Lung (tissue), 11 donors: ENCODE measurements at regions not wholly inside any gene's neighbourhood (a gene's known extent, or its start where the extent isn't known, plus 50 kb on each side); places are given as distances from the start of the nearest gene placed in this dataset.
A peak's percentile ranks its signal among the peaks of the same experiment; 100 is the strongest.

Experiments
- ATAC-seq: fragments of 200-7000 bp; cut with Tn5 transposase; one replicate; pipeline ENCODE4 v1.9.1; 2020; ENCODE audit warnings: moderate number of reproducible peaks; ENCODE audit not compliant: insufficient read depth, low FRiP score
- DNase-seq, 3 donors: peaks; one replicate each; pipeline ENCODE4 v3.0.0-alpha.2; 2013 to 2017
- H3K27ac ChIP-seq, 2 donors: one replicate each; pipeline ENCODE4 v1.5.1; 2013; ENCODE audit warnings: mild to moderate bottlenecking in 2 of 2, moderate library complexity in 2 of 2, control low read depth in 1 of 2, inconsistent platforms in 1 of 2, low read depth in 1 of 2, low read length in 1 of 2
- H3K27me3 ChIP-seq, 3 donors: one replicate each; pipeline ENCODE4 v1.5.1; 2013; ENCODE audit warnings: low read length in 2 of 3; ENCODE audit not compliant: control insufficient read depth in 3 of 3, insufficient read depth in 3 of 3
- H3K36me3 ChIP-seq, 4 donors: one replicate each; pipeline ENCODE4 v1.5.1; 2013; ENCODE audit warnings: low read length in 4 of 4, mild to moderate bottlenecking in 1 of 4, moderate library complexity in 1 of 4; ENCODE audit not compliant: control insufficient read depth in 4 of 4, insufficient read depth in 4 of 4
- H3K4me1 ChIP-seq, 5 donors: one replicate each; pipeline ENCODE4 v1.5.1; 2013; ENCODE audit warnings: low read length in 5 of 5, mild to moderate bottlenecking in 2 of 5, moderate library complexity in 1 of 5; ENCODE audit not compliant: control insufficient read depth in 5 of 5, insufficient read depth in 5 of 5
- H3K4me3 ChIP-seq: one replicate; pipeline ENCODE4 v1.5.1; 2013; ENCODE audit warnings: mild to moderate bottlenecking, control low read depth, moderate library complexity
- H3K9ac ChIP-seq, 2 donors: one replicate each; pipeline ENCODE4 v1.5.1; 2013; ENCODE audit warnings: low read length in 2 of 2, control low read depth in 1 of 2; ENCODE audit not compliant: insufficient read depth in 1 of 2
- H3K9me3 ChIP-seq, 4 donors: one replicate each; pipeline ENCODE4 v1.5.1; 2013; ENCODE audit warnings: low read length in 3 of 4, mild to moderate bottlenecking in 1 of 4, moderate library complexity in 1 of 4; ENCODE audit not compliant: control insufficient read depth in 4 of 4, insufficient read depth in 3 of 4
- WGBS, 2 donors: extraction: QIAGEN DNeasy Blood & Tissue Kit; methylation state at CpG; one replicate each; pipeline ENCODE4 v1.1.7; 2013; 5-methylcytosine and 5-hydroxymethylcytosine counted together
- TF ChIP-seq, protein P1 (sequence below): IDR thresholded peaks from 2 replicates; pipeline ENCODE4 v1.5.1; 2012; ENCODE audit warnings: mild to moderate bottlenecking; ENCODE audit errors: control extremely low read depth, extremely low read depth
- donor health status: control.
- donor health status: control.
- donor health status: Bipolar disorder and iron deficiency.
- donor health status: healthy.
- donor health status: DM: yes; HTN: yes; CAD: no.

DNA sequence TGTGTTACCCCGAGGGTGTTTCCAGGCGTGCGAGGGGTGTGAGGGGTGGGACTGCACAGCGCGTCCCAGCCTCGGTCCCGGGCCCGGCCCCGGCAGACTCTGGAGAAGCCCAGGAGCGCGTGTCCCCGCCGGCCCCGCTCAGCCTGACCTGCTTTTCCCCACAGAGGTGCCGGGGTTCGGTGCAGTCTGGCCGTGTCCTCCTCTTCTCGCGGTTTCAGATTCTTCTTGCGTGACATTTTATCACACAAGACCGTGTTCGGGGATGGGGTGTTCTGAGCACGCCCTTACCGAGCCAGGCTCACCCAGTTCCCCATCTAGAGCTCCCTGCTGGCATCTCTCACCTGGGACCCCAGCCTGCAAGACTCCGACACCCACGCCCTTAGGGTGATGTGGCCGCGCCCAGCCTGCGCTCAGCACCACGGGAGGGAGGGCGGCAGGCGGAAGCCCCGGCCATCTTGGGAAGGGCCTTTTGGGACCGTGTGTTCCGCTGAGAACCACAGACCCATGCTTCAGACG lies 775.6 kb downstream of the BRD1 start:
- Histone ChIP-seq H3K27me3 (peaks cover 0 to 18% (median 2%) of the 10 kb centered on the region in 3 donors), H3K27ac (no peak overlapping the region), H3K4me3 (no peak overlapping the region), H3K36me3 (no peaks in the 10 kb centered on the region), H3K9ac (no peak overlapping the region), H3K9me3 (no peaks in the 10 kb centered on the region), H3K4me1 (no peaks in the 10 kb centered on the region)
- DNase-seq, result peak in 2 of 3 donors; percentile 48 to 51
- TF ChIP-seq, protein P1, sequence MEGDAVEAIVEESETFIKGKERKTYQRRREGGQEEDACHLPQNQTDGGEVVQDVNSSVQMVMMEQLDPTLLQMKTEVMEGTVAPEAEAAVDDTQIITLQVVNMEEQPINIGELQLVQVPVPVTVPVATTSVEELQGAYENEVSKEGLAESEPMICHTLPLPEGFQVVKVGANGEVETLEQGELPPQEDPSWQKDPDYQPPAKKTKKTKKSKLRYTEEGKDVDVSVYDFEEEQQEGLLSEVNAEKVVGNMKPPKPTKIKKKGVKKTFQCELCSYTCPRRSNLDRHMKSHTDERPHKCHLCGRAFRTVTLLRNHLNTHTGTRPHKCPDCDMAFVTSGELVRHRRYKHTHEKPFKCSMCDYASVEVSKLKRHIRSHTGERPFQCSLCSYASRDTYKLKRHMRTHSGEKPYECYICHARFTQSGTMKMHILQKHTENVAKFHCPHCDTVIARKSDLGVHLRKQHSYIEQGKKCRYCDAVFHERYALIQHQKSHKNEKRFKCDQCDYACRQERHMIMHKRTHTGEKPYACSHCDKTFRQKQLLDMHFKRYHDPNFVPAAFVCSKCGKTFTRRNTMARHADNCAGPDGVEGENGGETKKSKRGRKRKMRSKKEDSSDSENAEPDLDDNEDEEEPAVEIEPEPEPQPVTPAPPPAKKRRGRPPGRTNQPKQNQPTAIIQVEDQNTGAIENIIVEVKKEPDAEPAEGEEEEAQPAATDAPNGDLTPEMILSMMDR, result no peak
- WGBS, 2 donors, result 53 to 60% methylated on average over 36 of the region's 36 CpGs
- peak; percentile 58 for ATAC-seq

DNA sequence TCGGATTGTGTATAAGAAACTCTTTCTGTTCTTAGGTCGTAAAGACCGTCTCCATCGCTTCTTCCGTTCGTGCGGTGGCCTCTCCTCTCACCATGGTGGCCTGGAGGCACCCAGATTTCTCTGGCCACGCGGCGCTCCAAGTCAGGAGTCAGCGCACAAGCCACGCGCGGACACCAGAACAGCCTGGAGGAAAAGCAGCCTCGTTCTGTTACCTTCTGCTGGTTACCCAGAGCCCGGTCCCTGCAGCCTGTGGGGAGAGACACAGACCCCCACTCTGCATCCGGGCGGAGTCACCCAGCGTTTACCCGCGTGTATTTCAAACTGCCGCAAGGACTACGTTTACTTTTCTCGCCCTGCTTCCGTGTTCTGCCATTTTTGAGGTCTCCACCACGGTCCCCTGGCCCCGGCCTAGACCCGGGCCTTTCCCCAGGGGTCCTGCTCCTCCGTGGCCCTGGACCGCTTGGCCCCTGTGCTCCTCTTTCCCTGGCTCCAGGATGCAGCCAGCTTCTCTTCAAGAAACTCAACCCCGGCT lies 776.1 kb downstream of the BRD1 start:
- Histone ChIP-seq H3K9ac (no peak overlapping the region), H3K4me1 (no peaks in the 10 kb centered on the region)

DNA sequence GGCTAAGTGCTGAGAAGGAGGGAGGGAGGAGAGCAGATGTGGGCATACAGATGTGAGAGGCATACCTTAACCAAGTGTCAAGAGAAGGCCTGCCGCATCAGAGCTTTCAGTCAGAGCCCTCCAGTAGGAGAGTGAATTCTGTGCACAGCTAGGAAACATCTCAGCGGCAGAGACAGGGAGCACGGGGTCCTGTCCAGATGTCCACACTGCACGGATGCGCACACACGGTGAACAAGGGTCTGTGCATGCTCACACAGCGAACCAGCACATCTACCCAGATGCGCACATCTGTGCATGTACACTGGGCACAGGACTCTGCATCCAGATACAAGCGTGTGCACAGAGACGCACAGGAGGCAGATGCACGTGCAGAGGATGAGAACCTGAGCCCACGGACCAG lies 778.0 kb downstream of the BRD1 start:
- 90 to 95% methylated on average over 12 of the region's 12 CpGs for WGBS, 2 donors
- H3K4me1 ChIP-seq, result no peaks in the 10 kb centered on the region
- peaks cover 0 to 16% (median 2%) of the 10 kb centered on the region in 3 donors for H3K27me3 ChIP-seq
- no peaks in the 10 kb centered on the region for H3K36me3 ChIP-seq
- no peak for DNase-seq
- no peak for ATAC-seq
- H3K27ac ChIP-seq, result no peak overlapping the region
- no peaks in the 10 kb centered on the region for H3K9me3 ChIP-seq
- no peak overlapping the region for H3K9ac ChIP-seq
- H3K4me3 ChIP-seq, result no peak overlapping the region
- TF ChIP-seq, protein P1, result no peak

More for the DNA sequence above, 776.1 kb downstream of the BRD1 start:
- Histone ChIP-seq H3K36me3 (no peaks in the 10 kb centered on the region), H3K4me3 (no peak overlapping the region), H3K9me3 (no peaks in the 10 kb centered on the region), H3K27me3 (peaks cover 0 to 18% (median 2%) of the 10 kb centered on the region in 3 donors), H3K27ac (no peak overlapping the region)
- ATAC-seq (no peak), DNase-seq (no peak)
- WGBS, 2 donors, result 81 to 84% methylated on average over 31 of the region's 31 CpGs
- TF ChIP-seq, protein P1, result no peak

DNA sequence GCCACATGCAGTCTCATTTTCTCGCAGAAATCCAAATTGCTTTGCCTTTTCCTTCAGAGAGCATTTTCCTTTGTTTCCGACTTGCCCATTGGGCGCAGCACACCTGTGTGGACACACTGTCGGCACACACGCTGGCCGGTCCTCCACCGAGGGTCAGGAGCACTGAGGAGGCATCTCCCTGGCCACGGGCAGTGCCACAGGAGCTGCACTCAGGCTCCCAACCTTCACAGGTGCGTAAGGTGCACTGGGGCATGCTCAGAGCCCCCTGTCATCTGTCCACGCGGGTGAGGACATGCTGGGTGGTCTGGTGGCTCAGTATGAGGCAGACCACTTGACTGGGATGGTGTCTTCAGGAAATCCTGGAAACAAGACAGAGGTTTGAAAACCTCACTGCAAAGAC lies 779.1 kb downstream of the BRD1 start:
- WGBS, 2 donors, result 79 to 83% methylated on average over 11 of the region's 11 CpGs
- DNase-seq, result no peak
- Histone ChIP-seq H3K9me3 (no peaks in the 10 kb centered on the region), H3K4me1 (no peaks in the 10 kb centered on the region), H3K4me3 (no peak overlapping the region), H3K27me3 (peaks cover 0 to 13% (median 0%) of the 10 kb centered on the region in 3 donors), H3K9ac (no peak overlapping the region), H3K36me3 (no peaks in the 10 kb centered on the region), H3K27ac (no peak overlapping the region)
- TF ChIP-seq, protein P1, result no peak
- ATAC-seq, result no peak
